GM19397 (cell line): ENCODE measurements at regions not wholly inside any gene's neighbourhood (a gene's known extent, or its start where the extent isn't known, plus 50 kb on each side); places are given as distances from the start of the nearest gene placed in this dataset.
"Not testable (repeated sequence)": the region's sequence is repeated elsewhere in the genome, so short reads cannot be mapped to it uniquely, and the experiment has no call there.

ENCODE experiments used
- ATAC-seq: cut with Tn5 transposase; IDR thresholded peaks from one replicate; pipeline ENCODE4 v1.9.1; 2021; ENCODE audit warnings: mild to moderate bottlenecking, moderate library complexity; ENCODE audit not compliant: unreplicated experiment

- ATAC-seq: no peak
Observed at GRCh38 chr2:53211201-53211774, 556.3 kb upstream of the CHAC2 start.

GRCh38 chr2:53210538-53210937 lies 557.1 kb upstream of the CHAC2 start:
- no peak for ATAC-seq

DNA sequence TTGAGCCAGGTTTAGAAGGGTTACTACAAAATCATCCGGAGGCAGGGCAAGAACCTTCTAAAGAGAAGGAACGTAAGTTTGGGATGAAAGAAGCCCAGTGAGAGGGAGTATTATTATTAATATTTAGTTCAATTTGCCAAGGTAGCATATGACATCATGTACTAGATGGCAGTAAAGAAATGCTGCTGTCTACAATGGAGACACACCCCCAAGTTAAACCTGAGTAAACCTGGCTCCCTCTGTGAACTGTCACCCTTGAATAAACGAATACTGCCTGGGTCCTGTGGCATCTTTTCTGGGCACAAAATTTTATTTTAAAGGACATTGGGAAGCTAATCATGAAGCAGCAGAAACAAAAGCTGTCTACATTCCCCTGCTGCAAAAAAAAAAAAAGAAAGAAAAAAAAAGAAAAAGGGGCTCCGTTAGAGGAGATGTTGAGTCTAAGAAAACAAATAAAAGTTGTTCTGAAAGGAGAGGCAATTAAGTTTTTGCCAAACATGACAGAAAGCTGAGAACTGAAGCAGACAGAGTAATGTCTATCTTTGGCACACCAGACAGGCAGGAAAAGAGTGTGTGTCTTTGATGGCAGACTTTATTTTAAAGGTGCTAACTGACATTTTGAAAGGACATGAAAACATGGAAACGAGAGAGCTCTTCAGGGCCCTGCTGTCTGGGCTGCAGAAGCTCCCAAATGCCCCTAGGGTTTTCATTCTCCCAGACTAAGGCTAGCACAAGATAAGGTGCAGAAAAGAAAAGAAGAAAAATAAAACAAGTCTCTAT lies 557.7 kb upstream of the CHAC2 start:
- no peak for ATAC-seq

DNA sequence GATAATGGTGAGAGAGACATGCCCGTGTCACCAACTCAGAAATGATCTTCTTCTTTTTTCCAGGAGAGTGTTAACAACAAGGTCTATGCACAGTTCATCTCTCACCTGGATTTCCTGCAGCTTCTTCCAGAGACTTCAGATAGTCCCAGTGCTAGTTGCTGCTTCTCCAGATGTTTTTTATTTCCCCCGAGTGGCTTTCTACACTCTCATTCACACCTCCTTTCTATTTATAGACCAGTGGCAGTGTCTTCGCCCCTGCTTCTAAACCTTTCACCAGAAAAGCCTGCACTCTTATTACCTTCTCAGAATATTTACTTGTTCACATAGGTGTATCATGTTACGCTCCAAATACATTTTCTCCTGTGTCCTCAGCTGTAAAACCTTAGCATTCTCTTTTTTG lies 558.8 kb upstream of the CHAC2 start:
- ATAC-seq: no peak

- ATAC-seq: not testable (repeated sequence)
Observed at GRCh38 chr2:53206226-53206625, 561.4 kb upstream of the CHAC2 start.

- no peak for ATAC-seq
Observed at GRCh38 chr2:53202063-53202462, 565.5 kb upstream of the CHAC2 start.

DNA sequence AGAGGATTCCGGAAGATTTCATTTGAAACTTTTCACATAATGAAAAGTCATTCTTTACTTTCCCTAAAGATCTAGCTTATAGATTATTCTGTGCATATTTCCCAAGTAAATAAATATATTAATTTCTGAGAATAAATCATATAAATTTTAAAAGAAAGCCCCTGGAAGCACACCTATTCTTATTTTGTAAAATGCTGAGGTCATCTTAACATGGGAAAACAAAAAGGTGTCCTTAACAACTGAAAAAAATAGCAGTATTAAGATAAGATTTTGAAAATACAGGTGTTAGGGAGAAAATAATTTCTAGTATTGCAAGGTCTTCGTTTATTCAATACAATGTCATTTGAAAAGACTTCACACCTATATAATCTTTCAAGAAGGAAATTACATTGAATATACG lies 567.5 kb upstream of the CHAC2 start:
- no peak for ATAC-seq

- no peak for ATAC-seq
Observed at GRCh38 chr2:53188851-53189510, 578.6 kb upstream of the CHAC2 start.

DNA sequence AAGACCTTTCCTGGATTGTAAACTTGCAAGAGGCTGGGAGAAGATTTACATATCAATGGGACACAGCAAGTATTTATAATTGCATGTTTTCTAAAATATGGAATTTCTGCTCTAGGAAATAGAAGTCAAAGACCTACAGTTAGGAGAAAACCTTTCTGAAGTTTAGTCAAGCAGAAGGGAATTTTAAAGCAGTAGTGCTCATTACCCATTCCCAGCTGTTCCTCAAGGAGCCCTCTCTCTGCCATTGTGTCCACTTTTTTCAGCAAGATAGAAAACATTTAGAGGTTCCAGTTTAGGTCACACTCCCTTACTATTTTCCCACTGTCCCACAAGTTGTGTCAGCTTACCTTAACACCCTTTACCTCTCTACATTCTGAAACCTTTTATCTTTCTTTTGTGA lies 584.0 kb upstream of the CHAC2 start:
- no peak for ATAC-seq

DNA sequence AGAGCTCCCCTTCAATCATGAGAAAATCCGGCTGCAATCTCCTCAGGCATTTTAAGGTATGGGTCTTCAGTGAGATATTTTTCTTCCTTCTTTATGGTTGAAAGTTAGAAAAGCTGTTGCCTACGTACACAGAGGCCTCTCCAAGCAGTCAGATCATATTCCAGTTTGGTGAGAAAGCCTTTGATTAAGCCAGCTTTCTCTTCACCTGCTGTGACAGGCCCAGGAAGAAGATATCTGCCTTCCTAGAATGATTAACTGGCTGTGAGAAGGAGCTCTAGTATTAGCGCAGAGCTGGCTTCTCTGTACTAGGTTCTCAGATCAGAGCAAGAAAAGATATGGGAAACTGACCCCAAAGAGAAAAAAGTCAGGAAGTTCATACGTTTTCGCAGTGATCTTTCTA lies 585.0 kb upstream of the CHAC2 start:
- ATAC-seq: no peak

DNA sequence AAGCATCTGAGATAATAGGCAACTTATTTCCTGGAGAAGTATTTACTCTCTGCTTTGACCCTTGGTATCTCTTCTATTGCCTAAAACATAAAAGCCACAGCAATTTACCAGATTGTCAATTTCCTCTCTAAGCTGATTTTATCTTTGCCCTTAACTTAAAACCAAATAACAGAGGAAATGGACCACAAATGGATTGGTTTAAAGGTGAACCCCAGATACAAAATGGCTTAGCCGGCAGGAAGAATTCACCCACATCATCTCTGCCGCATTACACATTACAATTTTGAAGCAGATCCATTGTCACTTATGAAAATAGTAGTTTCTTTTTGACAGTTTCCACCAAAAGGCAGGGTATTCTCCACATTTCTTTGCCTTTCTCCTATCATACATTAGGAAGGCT lies 585.8 kb upstream of the CHAC2 start:
- no peak for ATAC-seq

DNA sequence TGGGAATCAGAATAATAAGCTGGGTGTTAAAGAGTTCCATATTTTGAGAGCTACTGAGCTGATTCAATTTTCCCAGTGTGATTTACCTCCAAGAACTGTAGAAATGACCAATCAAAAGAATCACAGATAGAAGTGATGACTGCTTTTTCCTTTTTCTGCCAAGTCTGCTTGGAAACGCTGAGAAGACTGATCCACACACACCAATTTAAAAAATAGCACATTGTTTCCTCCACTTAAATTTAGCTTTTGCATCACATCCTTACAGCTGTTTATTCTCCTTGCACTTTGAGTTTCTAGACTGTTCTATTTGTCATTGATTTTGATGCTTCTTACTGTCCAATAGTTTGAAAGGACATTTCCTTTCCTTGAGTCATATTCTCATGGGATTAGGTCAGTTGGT lies 590.3 kb upstream of the CHAC2 start:
- no peak for ATAC-seq

- ATAC-seq: no peak
Observed at GRCh38 chr2:53174539-53174938, 593.1 kb upstream of the CHAC2 start.

GRCh38 chr2:53173698-53174455 lies 593.7 kb upstream of the CHAC2 start:
- no peak for ATAC-seq

DNA sequence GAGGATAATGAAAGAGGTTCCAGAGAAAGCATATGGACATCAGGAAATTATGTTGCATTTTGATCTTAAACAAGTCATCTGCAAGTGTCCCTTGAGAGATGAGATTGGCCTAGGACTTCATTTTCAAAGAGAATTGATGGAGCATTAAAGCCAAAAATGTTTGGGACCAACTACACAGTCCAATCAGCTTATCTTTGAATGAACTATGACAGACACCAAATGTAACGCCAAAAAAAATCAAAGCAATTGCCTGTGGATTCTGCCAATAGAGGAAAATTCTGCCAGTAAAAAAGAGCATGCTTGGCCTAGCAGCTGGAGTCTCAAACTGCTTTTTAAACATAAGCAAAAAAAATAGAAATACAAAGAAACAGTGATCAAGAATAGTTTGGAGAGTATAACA lies 594.5 kb upstream of the CHAC2 start:
- ATAC-seq: no peak

- no peak for ATAC-seq
Observed at GRCh38 chr2:53170466-53170865, 597.1 kb upstream of the CHAC2 start.

GRCh38 chr2:53167227-53167626 lies 600.4 kb upstream of the CHAC2 start:
- no peak for ATAC-seq

- no peak for ATAC-seq
Observed at GRCh38 chr2:53150146-53150545, 617.5 kb upstream of the CHAC2 start.

DNA sequence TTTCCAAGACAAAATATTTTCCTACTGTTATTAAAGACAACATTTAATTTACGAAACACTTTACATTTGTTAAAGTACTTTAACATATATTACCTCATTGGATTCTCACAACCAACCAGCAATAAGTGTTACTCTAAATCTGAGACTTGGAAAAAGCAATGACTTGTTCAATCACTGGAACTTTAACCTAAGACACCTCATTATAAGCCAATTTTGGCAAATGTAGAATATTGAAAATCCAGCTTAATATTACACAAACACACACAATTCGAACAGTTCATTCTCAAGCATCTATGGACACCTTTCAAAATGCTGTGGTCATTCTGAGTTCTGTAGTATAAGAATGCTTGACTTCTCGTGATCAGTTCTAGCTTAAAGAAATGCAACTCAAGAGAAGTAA lies 619.4 kb upstream of the CHAC2 start:
- no peak for ATAC-seq

GRCh38 chr2:53131416-53131815 lies 636.2 kb upstream of the CHAC2 start:
- ATAC-seq: no peak

DNA sequence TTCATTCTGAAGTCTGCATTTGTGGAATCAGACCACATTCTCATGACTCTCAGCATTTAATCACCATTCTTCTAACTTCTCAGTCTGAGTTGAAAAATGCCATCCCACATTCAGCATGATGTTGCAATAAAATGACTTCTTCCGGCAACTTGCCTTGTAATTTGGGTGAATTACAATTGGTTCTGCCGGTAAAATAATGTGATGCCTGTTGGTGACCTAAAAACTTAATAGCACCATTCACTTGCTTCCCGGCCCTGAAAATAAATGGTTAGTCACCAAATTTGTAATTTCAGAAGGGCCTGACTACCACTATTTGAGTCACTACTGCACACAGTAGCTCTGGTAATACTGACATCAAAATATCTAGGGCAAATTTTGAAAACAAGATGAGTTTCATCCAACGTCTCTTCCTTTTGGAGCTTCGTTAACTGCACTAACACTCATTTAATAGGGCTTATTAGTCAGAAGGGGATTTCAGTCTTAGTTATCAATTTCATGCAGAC lies 637.1 kb upstream of the CHAC2 start:
- ATAC-seq: no peak
